Suprapubic skin (tissue), 4 donors: ENCODE measurements at regions not wholly inside any gene's neighbourhood (a gene's known extent, or its start where the extent isn't known, plus 50 kb on each side); places are given as distances from the start of the nearest gene placed in this dataset.

Experiments
- DNase-seq, 2 donors: peaks; one replicate each; pipeline ENCODE4 v3.0.0-alpha.2; 2019; ENCODE audit warnings: low spot score in 2 of 2
- H3K27ac ChIP-seq: fragments of 200-600 bp; sonication (generic); one replicate; pipeline ENCODE4 v1.5.1; 2019
- H3K27me3 ChIP-seq: fragments of 200-600 bp; sonication (generic); one replicate; pipeline ENCODE4 v1.5.1; 2019
- H3K36me3 ChIP-seq: fragments of 200-600 bp; sonication (generic); one replicate; pipeline ENCODE4 v1.5.1; 2019
- H3K4me1 ChIP-seq: fragments of 200-600 bp; sonication (generic); one replicate; pipeline ENCODE4 v1.5.1; 2019
- H3K4me3 ChIP-seq: fragments of 200-600 bp; sonication (generic); one replicate; pipeline ENCODE4 v1.5.1; 2019; ENCODE audit warnings: mild to moderate bottlenecking
- H3K9me3 ChIP-seq: fragments of 200-600 bp; sonication (generic); one replicate; pipeline ENCODE4 v1.5.1; 2019
- EP300 ChIP-seq: sonication (generic); formaldehyde crosslinking; IDR thresholded peaks from one replicate; pipeline ENCODE4 v1.6.1; 2017; ENCODE audit warnings: antibody characterized with exemption
- POLR2A ChIP-seq, 2 donors: fragments of 450-650 bp; IDR thresholded peaks; one replicate each; pipeline ENCODE4 v1.6.1; 2017; ENCODE audit warnings: antibody characterized with exemption in 2 of 2, mild to moderate bottlenecking in 2 of 2, moderate library complexity in 2 of 2
- POLR2AphosphoS5 ChIP-seq, 3 donors: sonication (generic); formaldehyde crosslinking; IDR thresholded peaks; one replicate each; pipeline ENCODE4 v1.6.1; 2017; ENCODE audit warnings: antibody characterized with exemption in 3 of 3
- WGBS: methylation state at CpG from one replicate; pipeline ENCODE4 v1.1.5; 2018; 5-methylcytosine and 5-hydroxymethylcytosine counted together
- TF ChIP-seq, protein P1 (sequence below), 2 donors: fragments of 200-600 bp in 1 of 2; fragments of 450-650 bp in 1 of 2; sonication (generic) in 1 of 2; IDR thresholded peaks; one replicate each; pipeline ENCODE4 v1.5.1; 2016 to 2019; ENCODE audit warnings: antibody characterized with exemption in 2 of 2, mild to moderate bottlenecking in 1 of 2, moderate library complexity in 1 of 2

DNA sequence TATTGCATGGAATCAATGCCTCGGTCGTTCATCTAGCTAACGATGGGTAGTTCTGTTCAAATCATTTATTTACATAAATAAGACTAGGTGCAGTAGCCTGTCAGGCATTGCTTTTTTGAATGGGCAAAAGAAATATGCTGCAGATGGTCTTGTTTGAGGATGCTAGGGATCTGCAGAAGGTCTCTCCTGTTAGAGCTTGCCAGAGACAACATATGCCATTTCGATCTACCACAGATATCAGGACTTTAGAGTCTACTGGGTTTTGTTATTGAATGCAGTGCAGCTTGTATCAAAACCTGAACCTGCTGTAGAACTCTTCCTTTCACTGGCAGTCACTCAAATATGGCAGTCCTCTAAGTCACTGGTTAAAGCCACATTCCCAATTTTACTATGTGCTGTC, 381.1 kb upstream of the CDH10 start:
- TF ChIP-seq, protein P1, sequence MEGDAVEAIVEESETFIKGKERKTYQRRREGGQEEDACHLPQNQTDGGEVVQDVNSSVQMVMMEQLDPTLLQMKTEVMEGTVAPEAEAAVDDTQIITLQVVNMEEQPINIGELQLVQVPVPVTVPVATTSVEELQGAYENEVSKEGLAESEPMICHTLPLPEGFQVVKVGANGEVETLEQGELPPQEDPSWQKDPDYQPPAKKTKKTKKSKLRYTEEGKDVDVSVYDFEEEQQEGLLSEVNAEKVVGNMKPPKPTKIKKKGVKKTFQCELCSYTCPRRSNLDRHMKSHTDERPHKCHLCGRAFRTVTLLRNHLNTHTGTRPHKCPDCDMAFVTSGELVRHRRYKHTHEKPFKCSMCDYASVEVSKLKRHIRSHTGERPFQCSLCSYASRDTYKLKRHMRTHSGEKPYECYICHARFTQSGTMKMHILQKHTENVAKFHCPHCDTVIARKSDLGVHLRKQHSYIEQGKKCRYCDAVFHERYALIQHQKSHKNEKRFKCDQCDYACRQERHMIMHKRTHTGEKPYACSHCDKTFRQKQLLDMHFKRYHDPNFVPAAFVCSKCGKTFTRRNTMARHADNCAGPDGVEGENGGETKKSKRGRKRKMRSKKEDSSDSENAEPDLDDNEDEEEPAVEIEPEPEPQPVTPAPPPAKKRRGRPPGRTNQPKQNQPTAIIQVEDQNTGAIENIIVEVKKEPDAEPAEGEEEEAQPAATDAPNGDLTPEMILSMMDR (IDR thresholded peaks at IDR 0.05) = no peak
- TF ChIP-seq POLR2AphosphoS5 (IDR thresholded peaks at IDR 0.05) (no peak), EP300 (no peak), POLR2A (IDR thresholded peaks at IDR 0.05) (no peak)
- no peaks in the 10 kb centered on the region for H3K4me1 ChIP-seq
- no peak overlapping the region for H3K4me3 ChIP-seq
- H3K27me3 ChIP-seq = no peaks in the 10 kb centered on the region
- WGBS = 90% methylated on average over 4 of the region's 4 CpGs
- no peak for DNase-seq
- no peak overlapping the region for H3K27ac ChIP-seq
- no peaks in the 10 kb centered on the region for H3K36me3 ChIP-seq
- no peaks in the 10 kb centered on the region for H3K9me3 ChIP-seq

DNA sequence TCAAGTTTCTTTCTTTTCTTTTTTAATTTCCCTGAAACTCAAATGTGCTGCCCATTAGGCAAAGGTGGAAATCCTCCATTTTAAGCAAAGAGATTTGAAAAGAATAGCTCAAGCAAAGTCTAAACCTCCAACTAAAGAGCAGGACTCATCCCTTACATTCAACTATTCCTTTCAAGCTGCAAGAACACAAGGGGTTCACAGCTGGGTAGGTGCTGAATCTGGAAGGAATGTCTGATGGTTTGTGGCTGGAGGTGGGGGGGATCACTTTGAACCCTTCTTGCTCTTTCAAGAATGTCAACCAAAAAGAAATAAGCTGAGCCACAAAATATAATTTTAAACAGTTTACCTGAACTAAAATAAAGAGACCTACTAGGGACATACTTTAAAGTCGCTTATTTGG, 375.7 kb upstream of the CDH10 start:
- no peak overlapping the region for H3K4me3 ChIP-seq
- no peaks in the 10 kb centered on the region for H3K36me3 ChIP-seq
- whole genome bisulfite sequencing = 66% methylated on average over 1 of the region's 1 CpG
- TF ChIP-seq EP300 = no peak
- H3K27me3 ChIP-seq = no peaks in the 10 kb centered on the region
- no peaks in the 10 kb centered on the region for H3K4me1 ChIP-seq
- no peak for DNase-seq
- no peak overlapping the region for H3K27ac ChIP-seq
- no peaks in the 10 kb centered on the region for H3K9me3 ChIP-seq

DNA sequence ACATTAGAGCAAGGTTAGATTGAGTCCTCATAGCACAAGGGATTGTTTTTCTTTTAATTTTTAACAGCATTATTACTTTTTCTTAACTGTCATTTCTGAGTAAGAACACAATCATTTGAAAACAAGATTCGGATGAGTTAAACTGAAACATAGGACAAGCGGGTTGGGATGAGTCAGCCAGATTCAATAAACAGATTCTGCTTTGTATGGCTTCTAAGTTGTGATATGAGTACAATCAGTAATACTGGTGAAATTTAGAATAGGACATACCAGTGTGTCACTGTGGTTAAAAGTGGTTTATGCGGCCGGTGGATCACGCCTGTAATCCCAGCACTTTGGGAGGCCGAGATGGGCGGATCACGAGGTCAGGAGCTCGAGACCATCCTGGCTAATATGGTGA, 364.3 kb upstream of the CDH10 start:
- Histone ChIP-seq H3K4me1 (no peaks in the 10 kb centered on the region), H3K27me3 (no peaks in the 10 kb centered on the region), H3K27ac (no peak overlapping the region), H3K9me3 (no peaks in the 10 kb centered on the region), H3K36me3 (no peaks in the 10 kb centered on the region), H3K4me3 (no peak overlapping the region)
- TF ChIP-seq EP300 (no peak), POLR2A (IDR thresholded peaks at IDR 0.05) (no peak), POLR2AphosphoS5 (IDR thresholded peaks at IDR 0.05) (no peak)
- TF ChIP-seq, protein P1 (IDR thresholded peaks at IDR 0.05) = no peak
- DNase-seq = no peak
- WGBS = 94% methylated on average over 9 of the region's 9 CpGs

DNA sequence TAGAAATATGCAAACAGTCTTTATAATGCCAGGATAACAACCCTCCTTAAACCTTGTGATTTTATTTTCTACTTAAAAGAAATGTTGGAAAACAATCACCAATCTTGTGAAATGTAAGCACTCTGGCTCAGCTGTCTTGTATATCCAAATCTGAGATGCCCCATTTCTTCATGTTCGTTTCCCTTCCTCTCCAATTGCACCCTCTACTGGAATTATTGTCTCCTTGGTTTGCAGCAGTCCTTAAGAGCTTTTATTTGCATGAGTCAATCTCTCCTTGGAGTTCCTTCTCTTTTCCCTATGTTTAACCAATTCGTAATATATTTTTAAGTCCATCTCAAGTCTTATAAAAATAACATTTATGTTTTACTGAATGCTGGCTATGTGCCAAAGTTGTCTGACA, 362.0 kb upstream of the CDH10 start:
- H3K4me3 ChIP-seq = no peak overlapping the region
- 30% methylated on average over 2 of the region's 2 CpGs for whole genome bisulfite sequencing
- H3K27ac ChIP-seq = no peak overlapping the region
- H3K27me3 ChIP-seq = no peaks in the 10 kb centered on the region
- no peaks in the 10 kb centered on the region for H3K9me3 ChIP-seq
- no peaks in the 10 kb centered on the region for H3K36me3 ChIP-seq
- no peaks in the 10 kb centered on the region for H3K4me1 ChIP-seq
- DNase-seq = no peak
- TF ChIP-seq, protein P1 (IDR thresholded peaks at IDR 0.05) = no peak
- TF ChIP-seq POLR2A (IDR thresholded peaks at IDR 0.05) (no peak), EP300 (no peak), POLR2AphosphoS5 (IDR thresholded peaks at IDR 0.05) (no peak)

DNA sequence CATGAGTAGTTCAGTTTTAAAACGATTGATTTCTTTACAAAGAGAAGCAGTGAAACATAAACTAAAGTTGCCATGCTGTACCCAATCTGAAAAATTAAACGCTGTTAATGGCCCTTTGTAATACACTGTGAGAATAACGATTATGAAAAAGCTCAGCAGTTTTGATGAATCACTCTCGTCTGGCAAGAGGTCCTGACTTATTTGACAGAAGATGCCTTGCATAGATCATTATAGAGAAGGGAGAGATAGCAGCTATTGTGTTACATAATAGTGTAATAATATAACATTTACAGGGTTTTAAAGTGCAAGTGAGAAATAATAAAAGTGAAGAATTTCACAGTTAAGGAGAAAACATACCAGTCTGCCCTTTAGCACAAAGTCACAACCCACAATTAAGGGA, 361.5 kb upstream of the CDH10 start:
- Histone ChIP-seq H3K4me3 (no peak overlapping the region), H3K4me1 (no peaks in the 10 kb centered on the region), H3K27ac (no peak overlapping the region), H3K27me3 (no peaks in the 10 kb centered on the region), H3K36me3 (no peaks in the 10 kb centered on the region), H3K9me3 (no peaks in the 10 kb centered on the region)
- WGBS = 25% methylated on average over 4 of the region's 4 CpGs
- no peak for TF ChIP-seq EP300
- no peak for TF ChIP-seq POLR2A (IDR thresholded peaks at IDR 0.05)
- no peak for TF ChIP-seq POLR2AphosphoS5 (IDR thresholded peaks at IDR 0.05)
- TF ChIP-seq, protein P1 (IDR thresholded peaks at IDR 0.05) = no peak
- DNase-seq = no peak

DNA sequence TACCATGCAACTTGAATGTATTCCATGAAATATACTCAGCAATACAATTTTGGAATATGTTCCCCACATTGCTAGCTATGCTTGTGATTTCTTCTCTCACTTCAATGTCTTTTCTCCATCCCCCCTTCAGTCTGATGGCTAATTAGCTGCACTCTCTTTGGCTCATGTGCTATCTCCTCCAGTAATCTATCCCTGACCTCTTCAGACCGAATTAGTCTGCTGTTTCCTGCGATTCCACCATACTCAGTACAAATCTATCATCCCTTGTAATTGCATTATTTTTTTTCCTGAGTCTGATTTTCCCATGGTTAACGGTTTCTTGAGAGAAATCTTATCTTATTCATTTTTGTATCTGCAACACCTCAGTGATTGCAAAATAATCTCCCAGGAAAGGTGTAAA, 360.7 kb upstream of the CDH10 start:
- 65% methylated on average over 3 of the region's 3 CpGs for WGBS
- Histone ChIP-seq H3K27ac (no peak overlapping the region), H3K36me3 (no peaks in the 10 kb centered on the region), H3K9me3 (no peaks in the 10 kb centered on the region), H3K4me1 (no peaks in the 10 kb centered on the region), H3K27me3 (no peaks in the 10 kb centered on the region), H3K4me3 (no peak overlapping the region)
- no peak for DNase-seq
- TF ChIP-seq EP300 = no peak
- TF ChIP-seq, protein P1 (IDR thresholded peaks at IDR 0.05) = no peak
- no peak for TF ChIP-seq POLR2A (IDR thresholded peaks at IDR 0.05)
- TF ChIP-seq POLR2AphosphoS5 (IDR thresholded peaks at IDR 0.05) = no peak
